Caco-2 (cell line): ENCODE measurements at regions not wholly inside any gene's neighbourhood (a gene's known extent, or its start where the extent isn't known, plus 50 kb on each side); places are given as distances from the start of the nearest gene placed in this dataset.
"Not testable (repeated sequence)": the region's sequence is repeated elsewhere in the genome, so short reads cannot be mapped to it uniquely, and the experiment has no call there.

ENCODE experiments used
- BruUV-seq: library from RNA; stranded (reverse); fragments of 400-500 nt; replicated peaks from 2 replicates; lab custom pipeline; 2021; lab: Mats Ljungman, UMichigan
- CTCF ChIA-PET: fragments of 300-600 bp; sonication (Branson Sonifier 250); formaldehyde crosslinking; loops from one replicate; lab custom pipeline; 2022; ENCODE audit warnings: antibody characterized with exemption; lab: Charles Lee
- POLR2A ChIA-PET: fragments of 300-600 bp; sonication (Branson Sonifier 250); formaldehyde crosslinking; loops from one replicate; lab custom pipeline; 2022; ENCODE audit warnings: antibody characterized with exemption; lab: Charles Lee
- DNase-seq, 2 experiments: peaks; one replicate each; pipeline versions ENCODE4 v3.0.0 to v3.0.0-alpha.2; 2020 to 2022
- H3K27me3 ChIP-seq: replicated peaks from 2 replicates; pipeline ENCODE4 v1.6.0; 2011; ENCODE audit warnings: low read length; ENCODE audit not compliant: control insufficient read depth, insufficient read depth
- H3K36me3 ChIP-seq: 2 replicates; pipeline ENCODE4 v1.5.1; 2011; ENCODE audit warnings: low read length; ENCODE audit not compliant: control insufficient read depth, insufficient read depth
- H3K4me1 ChIP-seq: fragments of 250-450 bp; sonication (Bioruptor Pico); 2 replicates; pipeline ENCODE4 v1.5.1; 2020; ENCODE audit warnings: mild to moderate bottlenecking
- H3K4me3 ChIP-seq: 2 replicates; pipeline ENCODE4 v1.5.1; 2011; ENCODE audit warnings: low read depth, mild to moderate bottlenecking, control low read depth, low read length
- H3K9me3 ChIP-seq: fragments of 250-450 bp; sonication (Bioruptor Pico); 2 replicates; pipeline ENCODE4 v1.5.1; 2020; ENCODE audit warnings: mild to moderate bottlenecking, moderate library complexity
- H3K27ac Mint-ChIP-seq: one replicate; pipeline ENCODE4 v1.8.0; 2022; ENCODE audit warnings: mixed read lengths; ENCODE audit not compliant: unreplicated experiment
- H3K27me3 Mint-ChIP-seq: one replicate; pipeline ENCODE4 v1.8.0; 2022; ENCODE audit warnings: mixed read lengths; ENCODE audit not compliant: insufficient read depth, unreplicated experiment
- H3K36me3 Mint-ChIP-seq: one replicate; pipeline ENCODE4 v1.8.0; 2022; ENCODE audit warnings: mild to moderate bottlenecking, mixed read lengths; ENCODE audit not compliant: insufficient read depth, unreplicated experiment
- H3K4me1 Mint-ChIP-seq: one replicate; pipeline ENCODE4 v1.8.0; 2022; ENCODE audit warnings: low read depth, mixed read lengths; ENCODE audit not compliant: unreplicated experiment
- H3K4me3 Mint-ChIP-seq: one replicate; pipeline ENCODE4 v1.8.0; 2022; ENCODE audit warnings: mild to moderate bottlenecking, moderate library complexity, mixed read lengths; ENCODE audit not compliant: unreplicated experiment
- H3K9me3 Mint-ChIP-seq: one replicate; pipeline ENCODE4 v1.8.0; 2022; ENCODE audit warnings: mixed read lengths; ENCODE audit not compliant: unreplicated experiment
- intact Hi-C: fragments of 100-400 bp; cut with micrococcal nuclease; formaldehyde crosslinking; loops from one replicate; pipeline ENCODE4 v1.10.0; 2022; ENCODE audit not compliant: unreplicated experiment
- TF ChIP-seq, protein P1 (sequence below), 2 experiments: fragments of 200-600 bp in 1 of 2; IDR thresholded peaks; 1 replicate in 1 of 2; 2 replicates in 1 of 2; pipeline versions ENCODE4 v1.5.1 to v1.8.0; 2011 to 2022; ENCODE audit warnings: antibody characterized with exemption in 1 of 2, control low read depth in 1 of 2, inconsistent platforms in 1 of 2, low read depth in 1 of 2, low read length in 1 of 2, mild to moderate bottlenecking in 1 of 2, moderate library complexity in 1 of 2; ENCODE audit not compliant: insufficient read depth in 1 of 2, severe bottlenecking in 1 of 2, unreplicated experiment in 1 of 2

GRCh38 chr1:188723332-188724020, 1754.2 kb downstream of the BRINP3 start:
- H3K9me3 Mint-ChIP-seq = no peaks in the 10 kb centered on the region
- intact Hi-C loops = no loop called here
- DNase-seq = no peak
- TF ChIP-seq, protein P1, sequence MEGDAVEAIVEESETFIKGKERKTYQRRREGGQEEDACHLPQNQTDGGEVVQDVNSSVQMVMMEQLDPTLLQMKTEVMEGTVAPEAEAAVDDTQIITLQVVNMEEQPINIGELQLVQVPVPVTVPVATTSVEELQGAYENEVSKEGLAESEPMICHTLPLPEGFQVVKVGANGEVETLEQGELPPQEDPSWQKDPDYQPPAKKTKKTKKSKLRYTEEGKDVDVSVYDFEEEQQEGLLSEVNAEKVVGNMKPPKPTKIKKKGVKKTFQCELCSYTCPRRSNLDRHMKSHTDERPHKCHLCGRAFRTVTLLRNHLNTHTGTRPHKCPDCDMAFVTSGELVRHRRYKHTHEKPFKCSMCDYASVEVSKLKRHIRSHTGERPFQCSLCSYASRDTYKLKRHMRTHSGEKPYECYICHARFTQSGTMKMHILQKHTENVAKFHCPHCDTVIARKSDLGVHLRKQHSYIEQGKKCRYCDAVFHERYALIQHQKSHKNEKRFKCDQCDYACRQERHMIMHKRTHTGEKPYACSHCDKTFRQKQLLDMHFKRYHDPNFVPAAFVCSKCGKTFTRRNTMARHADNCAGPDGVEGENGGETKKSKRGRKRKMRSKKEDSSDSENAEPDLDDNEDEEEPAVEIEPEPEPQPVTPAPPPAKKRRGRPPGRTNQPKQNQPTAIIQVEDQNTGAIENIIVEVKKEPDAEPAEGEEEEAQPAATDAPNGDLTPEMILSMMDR (IDR thresholded peaks at IDR 0.05; ENCODE audit: insufficient read depth in 1 of 2, low read depth in 1 of 2, low read length in 1 of 2, severe bottlenecking in 1 of 2, unreplicated experiment in 1 of 2) = no peak
- no peaks in the 10 kb centered on the region for H3K27me3 ChIP-seq
- no peaks in the 10 kb centered on the region for H3K27me3 Mint-ChIP-seq
- ChIA-PET CTCF (no interaction called here), POLR2A (no interaction called here)
- BruUV-seq = no TSS peak
- no peaks in the 10 kb centered on the region for H3K9me3 ChIP-seq
- H3K4me3 ChIP-seq = no peak overlapping the region
- H3K27ac Mint-ChIP-seq = no peak overlapping the region
- no peaks in the 10 kb centered on the region for H3K4me1 ChIP-seq
- H3K36me3 ChIP-seq = no peaks in the 10 kb centered on the region
- no peak overlapping the region for H3K4me3 Mint-ChIP-seq
- no peaks in the 10 kb centered on the region for H3K36me3 Mint-ChIP-seq
- H3K4me1 Mint-ChIP-seq = no peaks in the 10 kb centered on the region

- H3K36me3 Mint-ChIP-seq = no peaks in the 10 kb centered on the region
- intact Hi-C loops = no loop called here
- BruUV-seq = no TSS peak
Observed at GRCh38 chr1:188729039-188729438, 1748.6 kb downstream of the BRINP3 start.

DNA sequence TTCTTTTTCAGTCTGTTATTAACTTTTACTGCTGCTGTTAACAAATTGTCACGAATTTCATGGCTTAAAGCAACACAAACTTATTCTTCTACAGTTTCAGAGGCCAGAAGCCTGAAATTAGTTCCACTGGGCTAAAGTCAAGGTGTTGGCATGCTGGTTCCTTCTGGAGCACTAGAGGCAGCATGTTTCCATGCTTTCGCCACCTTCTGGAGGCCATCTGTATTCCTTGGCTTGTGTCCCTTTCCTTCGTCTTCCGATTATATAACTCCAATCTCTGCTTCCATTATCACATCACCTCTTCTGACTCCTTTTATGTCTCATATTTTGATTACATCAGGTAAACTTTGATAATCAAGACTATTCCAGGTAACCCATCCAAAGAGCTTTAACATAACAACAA, 1742.1 kb downstream of the BRINP3 start:
- intact Hi-C loops = no loop called here
- no peaks in the 10 kb centered on the region for H3K27me3 ChIP-seq
- no TSS peak for BruUV-seq

More at GRCh38 chr1:188729039-188729438, 1748.6 kb downstream of the BRINP3 start:
- TF ChIP-seq, protein P1 (IDR thresholded peaks at IDR 0.05; ENCODE audit: insufficient read depth in 1 of 2, low read depth in 1 of 2, low read length in 1 of 2, severe bottlenecking in 1 of 2, unreplicated experiment in 1 of 2) = no peak
- H3K27me3 ChIP-seq = no peaks in the 10 kb centered on the region
- H3K4me1 Mint-ChIP-seq = no peaks in the 10 kb centered on the region
- H3K4me3 Mint-ChIP-seq = no peak overlapping the region
- no peaks in the 10 kb centered on the region for H3K9me3 ChIP-seq
- H3K36me3 ChIP-seq = no peaks in the 10 kb centered on the region
- H3K27me3 Mint-ChIP-seq = peaks cover 2% of the 10 kb centered on the region
- DNase-seq = no peak
- H3K4me1 ChIP-seq = no peaks in the 10 kb centered on the region
- no peaks in the 10 kb centered on the region for H3K9me3 Mint-ChIP-seq
- ChIA-PET CTCF (no interaction called here), POLR2A (no interaction called here)
- H3K4me3 ChIP-seq = no peak overlapping the region
- no peak overlapping the region for H3K27ac Mint-ChIP-seq

DNA sequence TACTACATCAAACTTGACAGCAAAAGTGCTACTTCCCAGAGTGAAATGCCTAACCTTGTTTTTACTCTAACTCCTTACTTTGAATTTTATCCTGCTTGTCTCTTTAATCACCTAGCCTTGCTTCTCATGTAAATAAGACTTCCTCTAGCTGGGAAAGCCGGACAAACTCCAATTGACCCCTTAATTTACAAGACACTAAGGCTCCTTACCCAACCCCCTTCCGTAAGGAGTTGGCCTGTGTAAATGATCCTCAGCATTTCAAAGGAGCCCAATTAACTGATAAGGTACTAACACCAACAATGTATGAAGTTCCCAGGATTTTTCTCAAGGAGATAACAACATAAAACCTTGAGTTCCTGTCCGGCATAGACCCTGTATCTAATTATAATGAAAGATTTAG, 1728.4 kb downstream of the BRINP3 start:
- H3K27me3 Mint-ChIP-seq, H3K9me3 ChIP-seq, H3K4me3 Mint-ChIP-seq, H3K4me1 Mint-ChIP-seq, H3K36me3 Mint-ChIP-seq, H3K36me3 ChIP-seq, CTCF ChIA-PET, H3K4me1 ChIP-seq, BruUV-seq, POLR2A ChIA-PET, intact Hi-C loops, H3K4me3 ChIP-seq, H3K27me3 ChIP-seq, H3K27ac Mint-ChIP-seq, DNase-seq: not testable (repeated sequence)
- H3K9me3 Mint-ChIP-seq = peaks cover 23% of the 10 kb centered on the region

More for the DNA sequence above, 1742.1 kb downstream of the BRINP3 start:
- no peaks in the 10 kb centered on the region for H3K36me3 Mint-ChIP-seq
- ChIA-PET POLR2A (no interaction called here), CTCF (no interaction called here)
- peak in 1 of 2 experiments; percentile 4 for DNase-seq
- Histone ChIP-seq H3K9me3 (no peaks in the 10 kb centered on the region), H3K36me3 (no peaks in the 10 kb centered on the region), H3K4me1 (no peaks in the 10 kb centered on the region), H3K4me3 (no peak overlapping the region)
- TF ChIP-seq, protein P1 (IDR thresholded peaks at IDR 0.05; ENCODE audit: insufficient read depth in 1 of 2, low read depth in 1 of 2, low read length in 1 of 2, severe bottlenecking in 1 of 2, unreplicated experiment in 1 of 2) = no peak
- no peak overlapping the region for H3K27ac Mint-ChIP-seq
- H3K9me3 Mint-ChIP-seq = no peaks in the 10 kb centered on the region
- H3K4me3 Mint-ChIP-seq = no peak overlapping the region
- peaks cover 2% of the 10 kb centered on the region for H3K27me3 Mint-ChIP-seq
- H3K4me1 Mint-ChIP-seq = no peaks in the 10 kb centered on the region

GRCh38 chr1:188752027-188752426, 1725.6 kb downstream of the BRINP3 start:
- BruUV-seq = not testable (repeated sequence)
- H3K9me3 Mint-ChIP-seq = peaks cover 23% of the 10 kb centered on the region

More at GRCh38 chr1:188752027-188752426, 1725.6 kb downstream of the BRINP3 start:
- CTCF ChIA-PET, H3K36me3 Mint-ChIP-seq, H3K4me1 Mint-ChIP-seq, H3K4me1 ChIP-seq, H3K27me3 Mint-ChIP-seq, H3K4me3 Mint-ChIP-seq, intact Hi-C loops, POLR2A ChIA-PET, H3K27me3 ChIP-seq, DNase-seq, H3K27ac Mint-ChIP-seq, H3K4me3 ChIP-seq, H3K9me3 ChIP-seq, H3K36me3 ChIP-seq: not testable (repeated sequence)
